RWPE2 (cell line): ENCODE measurements at regions not wholly inside any gene's neighbourhood (a gene's known extent, or its start where the extent isn't known, plus 50 kb on each side); places are given as distances from the start of the nearest gene placed in this dataset.
A peak's percentile ranks its signal among the peaks of the same experiment; 100 is the strongest.

ENCODE experiments used
- ATAC-seq: fragments of 200-7000 bp; cut with Tn5 transposase; 3 replicates; pipeline ENCODE4 v1.9.1; 2021; ENCODE audit warnings: low read depth
- DNase-seq: peaks from one replicate; pipeline ENCODE4 v3.0.0-alpha.2; 2020; ENCODE audit warnings: low spot score
- H3K27ac ChIP-seq: fragments of 450-650 bp; 2 replicates; pipeline ENCODE4 v1.5.1; 2017; ENCODE audit warnings: mild to moderate bottlenecking; ENCODE audit not compliant: poor library complexity, severe bottlenecking
- H3K27me3 ChIP-seq: fragments of 250-450 bp; sonication (Bioruptor Pico); 2 replicates; pipeline ENCODE4 v1.5.1; 2021; ENCODE audit warnings: mild to moderate bottlenecking, moderate library complexity; ENCODE audit not compliant: insufficient read depth, poor library complexity, severe bottlenecking
- H3K36me3 ChIP-seq: fragments of 250-450 bp; sonication (Bioruptor Pico); 2 replicates; pipeline ENCODE4 v1.5.1; 2020; ENCODE audit warnings: low read depth, mild to moderate bottlenecking, moderate library complexity
- H3K4me1 ChIP-seq: fragments of 250-450 bp; sonication (Bioruptor Pico); 2 replicates; pipeline ENCODE4 v1.5.1; 2021; ENCODE audit warnings: mild to moderate bottlenecking, moderate library complexity; ENCODE audit not compliant: insufficient read depth, poor library complexity, severe bottlenecking
- H3K4me3 ChIP-seq: fragments of 250-450 bp; sonication (Bioruptor Pico); 2 replicates; pipeline ENCODE4 v1.5.1; 2021; ENCODE audit warnings: mild to moderate bottlenecking, moderate library complexity; ENCODE audit not compliant: severe bottlenecking
- H3K9me3 ChIP-seq: fragments of 250-450 bp; sonication (Bioruptor Pico); 2 replicates; pipeline ENCODE4 v1.5.1; 2021; ENCODE audit warnings: mild to moderate bottlenecking, moderate library complexity; ENCODE audit not compliant: severe bottlenecking
- TF ChIP-seq, protein P1 (sequence below): fragments of 450-650 bp; IDR thresholded peaks from one replicate; pipeline ENCODE4 v1.5.1; 2017; ENCODE audit warnings: mild to moderate bottlenecking, moderate library complexity; ENCODE audit not compliant: poor library complexity, severe bottlenecking

GRCh38 chr4:111991163-111991562, 154.1 kb upstream of the FAM241A start:
- no peak for DNase-seq
- Histone ChIP-seq H3K9me3 (no peaks in the 10 kb centered on the region), H3K36me3 (no peaks in the 10 kb centered on the region), H3K4me1 (peaks cover 6% of the 10 kb centered on the region), H3K27ac (no peak overlapping the region), H3K4me3 (no peak overlapping the region), H3K27me3 (no peaks in the 10 kb centered on the region)
- TF ChIP-seq, protein P1, sequence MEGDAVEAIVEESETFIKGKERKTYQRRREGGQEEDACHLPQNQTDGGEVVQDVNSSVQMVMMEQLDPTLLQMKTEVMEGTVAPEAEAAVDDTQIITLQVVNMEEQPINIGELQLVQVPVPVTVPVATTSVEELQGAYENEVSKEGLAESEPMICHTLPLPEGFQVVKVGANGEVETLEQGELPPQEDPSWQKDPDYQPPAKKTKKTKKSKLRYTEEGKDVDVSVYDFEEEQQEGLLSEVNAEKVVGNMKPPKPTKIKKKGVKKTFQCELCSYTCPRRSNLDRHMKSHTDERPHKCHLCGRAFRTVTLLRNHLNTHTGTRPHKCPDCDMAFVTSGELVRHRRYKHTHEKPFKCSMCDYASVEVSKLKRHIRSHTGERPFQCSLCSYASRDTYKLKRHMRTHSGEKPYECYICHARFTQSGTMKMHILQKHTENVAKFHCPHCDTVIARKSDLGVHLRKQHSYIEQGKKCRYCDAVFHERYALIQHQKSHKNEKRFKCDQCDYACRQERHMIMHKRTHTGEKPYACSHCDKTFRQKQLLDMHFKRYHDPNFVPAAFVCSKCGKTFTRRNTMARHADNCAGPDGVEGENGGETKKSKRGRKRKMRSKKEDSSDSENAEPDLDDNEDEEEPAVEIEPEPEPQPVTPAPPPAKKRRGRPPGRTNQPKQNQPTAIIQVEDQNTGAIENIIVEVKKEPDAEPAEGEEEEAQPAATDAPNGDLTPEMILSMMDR, result no peak
- no peak for ATAC-seq

GRCh38 chr4:111991797-111992196, 153.5 kb upstream of the FAM241A start:
- Histone ChIP-seq H3K4me1 (peaks cover 6% of the 10 kb centered on the region), H3K27ac (no peak overlapping the region), H3K4me3 (no peak overlapping the region), H3K27me3 (no peaks in the 10 kb centered on the region), H3K9me3 (no peaks in the 10 kb centered on the region), H3K36me3 (no peaks in the 10 kb centered on the region)
- TF ChIP-seq, protein P1, result no peak
- no peak for DNase-seq
- peak; percentile 76 for ATAC-seq

GRCh38 chr4:111992351-111993168, 152.7 kb upstream of the FAM241A start:
- Histone ChIP-seq H3K4me1 (peaks cover 6% of the 10 kb centered on the region), H3K36me3 (no peaks in the 10 kb centered on the region), H3K4me3 (no peak overlapping the region), H3K27ac (no peak overlapping the region), H3K27me3 (no peaks in the 10 kb centered on the region), H3K9me3 (no peaks in the 10 kb centered on the region)
- TF ChIP-seq, protein P1, result no peak
- DNase-seq, result no peak
- ATAC-seq, result no peak

DNA sequence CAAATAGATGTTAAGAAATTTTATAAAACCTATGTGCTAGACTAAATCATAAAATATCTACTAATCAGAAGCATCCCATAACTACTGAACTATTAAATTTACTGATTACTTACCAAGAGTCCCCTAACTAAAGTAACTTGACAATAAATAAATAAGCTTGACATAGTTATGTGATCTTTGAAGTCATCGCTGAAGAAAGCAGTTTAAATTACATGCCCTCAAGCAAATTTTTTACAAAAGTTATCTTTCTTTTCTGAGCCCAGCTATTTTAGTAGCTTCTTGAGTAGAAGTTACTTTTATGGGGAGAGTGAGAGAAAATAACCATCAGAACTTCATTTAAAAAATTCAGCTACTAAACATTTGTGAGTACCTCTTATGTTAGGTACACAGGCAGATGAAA, 150.9 kb upstream of the FAM241A start:
- Histone ChIP-seq H3K36me3 (no peaks in the 10 kb centered on the region), H3K4me1 (peaks cover 6% of the 10 kb centered on the region), H3K27ac (no peak overlapping the region), H3K27me3 (no peaks in the 10 kb centered on the region), H3K4me3 (no peak overlapping the region), H3K9me3 (no peaks in the 10 kb centered on the region)
- TF ChIP-seq, protein P1, result no peak
- DNase-seq (no peak), ATAC-seq (no peak)

- TF ChIP-seq, protein P1, result no peak
- H3K9me3 ChIP-seq, result no peaks in the 10 kb centered on the region
- no peak overlapping the region for H3K27ac ChIP-seq
- no peaks in the 10 kb centered on the region for H3K36me3 ChIP-seq
- peaks cover 4% of the 10 kb centered on the region for H3K4me1 ChIP-seq
- ATAC-seq, result no peak
- no peak overlapping the region for H3K4me3 ChIP-seq
- DNase-seq, result no peak
- H3K27me3 ChIP-seq, result no peaks in the 10 kb centered on the region
Measured at GRCh38 chr4:111997785-111998184, 147.5 kb upstream of the FAM241A start.
